ENCODE measurements at regions not wholly inside any gene's neighbourhood (a gene's known extent, or its start where the extent isn't known, plus 50 kb on each side); places are given as distances from the start of the nearest gene placed in this dataset.

DNA sequence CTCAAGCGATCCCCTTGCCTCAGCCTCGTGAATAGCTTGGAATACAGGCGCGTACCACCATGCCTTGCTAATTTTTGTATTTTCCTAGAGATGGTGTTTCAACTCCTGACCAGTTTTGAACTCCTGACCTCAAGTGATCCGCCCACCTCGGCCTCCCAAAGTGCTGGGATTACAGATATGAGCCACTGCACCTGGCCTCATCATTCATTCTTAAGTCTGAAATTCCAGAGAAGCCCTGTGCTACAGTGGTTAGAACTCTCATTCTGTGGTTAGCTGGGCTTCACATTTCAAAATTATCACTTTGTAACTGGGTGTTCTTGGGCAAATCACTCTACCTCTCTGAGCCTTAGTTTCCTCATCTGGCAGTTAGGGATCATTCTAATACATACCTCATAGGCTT is 86.1 kb upstream of the POU3F1 start:
- Histone ChIP-seq H3K4me1 (ENCODE audit: control insufficient read depth, low read length) (peaks cover 9% of the 10 kb centered on the region), H3K9me3 (ENCODE audit: control insufficient read depth, insufficient read depth, low read length) (no peaks in the 10 kb centered on the region), H3K79me2 (ENCODE audit: control insufficient read depth, low read length) (no peaks in the 10 kb centered on the region), H4K20me1 (ENCODE audit: control insufficient read depth, insufficient read depth, low read depth, low read length) (no peaks in the 10 kb centered on the region; the same call in 1 of the 2 replicates), H3K36me3 (ENCODE audit: control insufficient read depth, low read length) (no peaks in the 10 kb centered on the region), H3K4me2 (ENCODE audit: low read length) (no peak overlapping the region), H3K27me3 (ENCODE audit: control insufficient read depth, low read length) (peaks cover 47% of the 10 kb centered on the region), H3K4me3 (ENCODE audit: low read length) (no peak overlapping the region), H3K27ac (ENCODE audit: low read depth, low read length) (no peak overlapping the region), H3F3A (ENCODE audit: control insufficient read depth, insufficient read depth) (no peaks in the 10 kb centered on the region), H3K9me2 (replicated peaks; ENCODE audit: control insufficient read depth, low read length) (no peaks in the 10 kb centered on the region)
- no peak for TF ChIP-seq EZH2phosphoT487 (IDR thresholded peaks at IDR 0.05; ENCODE audit: borderline replicate concordance, low read length)
- TF ChIP-seq, protein P1, sequence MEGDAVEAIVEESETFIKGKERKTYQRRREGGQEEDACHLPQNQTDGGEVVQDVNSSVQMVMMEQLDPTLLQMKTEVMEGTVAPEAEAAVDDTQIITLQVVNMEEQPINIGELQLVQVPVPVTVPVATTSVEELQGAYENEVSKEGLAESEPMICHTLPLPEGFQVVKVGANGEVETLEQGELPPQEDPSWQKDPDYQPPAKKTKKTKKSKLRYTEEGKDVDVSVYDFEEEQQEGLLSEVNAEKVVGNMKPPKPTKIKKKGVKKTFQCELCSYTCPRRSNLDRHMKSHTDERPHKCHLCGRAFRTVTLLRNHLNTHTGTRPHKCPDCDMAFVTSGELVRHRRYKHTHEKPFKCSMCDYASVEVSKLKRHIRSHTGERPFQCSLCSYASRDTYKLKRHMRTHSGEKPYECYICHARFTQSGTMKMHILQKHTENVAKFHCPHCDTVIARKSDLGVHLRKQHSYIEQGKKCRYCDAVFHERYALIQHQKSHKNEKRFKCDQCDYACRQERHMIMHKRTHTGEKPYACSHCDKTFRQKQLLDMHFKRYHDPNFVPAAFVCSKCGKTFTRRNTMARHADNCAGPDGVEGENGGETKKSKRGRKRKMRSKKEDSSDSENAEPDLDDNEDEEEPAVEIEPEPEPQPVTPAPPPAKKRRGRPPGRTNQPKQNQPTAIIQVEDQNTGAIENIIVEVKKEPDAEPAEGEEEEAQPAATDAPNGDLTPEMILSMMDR (IDR thresholded peaks at IDR 0.05; ENCODE audit: low read depth, low read length, poor library complexity, severe bottlenecking), result no peak

DNA sequence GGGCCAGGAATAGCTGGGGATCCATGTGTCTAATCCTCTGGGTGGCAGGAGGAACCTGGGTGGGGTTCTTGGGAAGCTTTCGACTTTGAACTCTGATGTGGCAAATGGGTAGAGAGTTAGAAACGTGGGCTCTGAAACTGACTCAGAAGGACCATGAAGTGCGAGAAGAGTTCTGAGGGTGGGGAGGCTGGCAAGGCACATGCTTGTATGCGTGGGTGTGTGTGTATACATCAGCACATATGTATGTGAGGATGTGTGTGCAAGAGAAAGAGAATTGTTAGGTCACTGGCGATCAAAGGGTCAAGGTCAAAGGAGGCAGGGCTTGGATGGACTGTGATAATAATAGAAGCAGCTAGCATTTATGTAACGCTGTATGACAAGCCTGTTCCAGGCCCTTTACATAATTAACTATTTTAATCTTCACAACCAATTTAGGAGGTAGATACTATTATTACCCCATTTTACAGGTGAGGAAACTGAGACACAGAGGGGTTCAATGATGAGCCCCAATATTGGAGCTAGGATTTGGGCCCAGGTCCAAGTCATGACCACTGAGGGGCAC is 84.5 kb upstream of the POU3F1 start:
- peaks cover 33% of the 10 kb centered on the region for H3K27me3 ChIP-seq (ENCODE audit: control insufficient read depth, low read length)
- H3K4me1 ChIP-seq (ENCODE audit: control insufficient read depth, low read length), result no peaks in the 10 kb centered on the region
- H3K9me2 ChIP-seq (replicated peaks; ENCODE audit: control insufficient read depth, low read length), result no peaks in the 10 kb centered on the region
- H3F3A ChIP-seq (ENCODE audit: control insufficient read depth, insufficient read depth), result no peaks in the 10 kb centered on the region
- H3K79me2 ChIP-seq (ENCODE audit: control insufficient read depth, low read length), result no peaks in the 10 kb centered on the region
- H3K9me3 ChIP-seq (ENCODE audit: control insufficient read depth, insufficient read depth, low read length), result no peaks in the 10 kb centered on the region
- no peaks in the 10 kb centered on the region; the same call in 1 of the 2 replicates for H4K20me1 ChIP-seq (ENCODE audit: control insufficient read depth, insufficient read depth, low read depth, low read length)
- no peak overlapping the region for H3K4me3 ChIP-seq (ENCODE audit: low read length)
- H3K27ac ChIP-seq (ENCODE audit: low read depth, low read length), result no peak overlapping the region
- no peaks in the 10 kb centered on the region for H3K36me3 ChIP-seq (ENCODE audit: control insufficient read depth, low read length)
- no peak overlapping the region for H3K4me2 ChIP-seq (ENCODE audit: low read length)
- TF ChIP-seq, protein P1 (IDR thresholded peaks at IDR 0.05; ENCODE audit: low read depth, low read length, poor library complexity, severe bottlenecking), result no peak
- no peak for TF ChIP-seq EZH2phosphoT487 (IDR thresholded peaks at IDR 0.05; ENCODE audit: borderline replicate concordance, low read length)

DNA sequence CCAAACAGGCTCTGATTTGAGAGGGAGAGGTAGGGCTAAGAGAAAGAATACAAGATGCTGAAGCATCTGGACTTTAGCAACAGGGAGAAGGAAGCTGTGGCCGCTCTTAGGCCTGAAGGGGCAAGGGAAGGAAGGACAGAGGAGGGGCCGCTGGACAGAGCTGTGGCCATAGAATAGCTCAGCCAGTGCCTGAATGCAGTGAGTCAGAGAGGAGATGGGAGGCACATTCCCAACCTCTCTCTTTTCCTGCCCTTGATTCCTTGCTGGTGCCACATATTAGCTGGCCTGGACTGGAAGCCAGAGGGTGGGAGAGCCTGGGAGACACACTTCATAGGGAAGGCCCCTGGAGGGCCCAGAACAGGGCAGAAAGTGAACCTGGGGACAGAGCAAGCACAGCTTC is 83.4 kb upstream of the POU3F1 start:
- no peaks in the 10 kb centered on the region for H3K9me3 ChIP-seq (ENCODE audit: control insufficient read depth, insufficient read depth, low read length)
- no peak overlapping the region for H3K27ac ChIP-seq (ENCODE audit: low read depth, low read length)
- no peak overlapping the region for H3K4me2 ChIP-seq (ENCODE audit: low read length)
- H3K9me2 ChIP-seq (replicated peaks; ENCODE audit: control insufficient read depth, low read length), result no peaks in the 10 kb centered on the region
- no peaks in the 10 kb centered on the region for H3K4me1 ChIP-seq (ENCODE audit: control insufficient read depth, low read length)
- H3F3A ChIP-seq (ENCODE audit: control insufficient read depth, insufficient read depth), result no peaks in the 10 kb centered on the region
- no peak for TF ChIP-seq EZH2phosphoT487 (IDR thresholded peaks at IDR 0.05; ENCODE audit: borderline replicate concordance, low read length)
- TF ChIP-seq, protein P1 (IDR thresholded peaks at IDR 0.05; ENCODE audit: low read depth, low read length, poor library complexity, severe bottlenecking), result no peak
- no peaks in the 10 kb centered on the region; the same call in 1 of the 2 replicates for H4K20me1 ChIP-seq (ENCODE audit: control insufficient read depth, insufficient read depth, low read depth, low read length)
- no peak overlapping the region for H3K4me3 ChIP-seq (ENCODE audit: low read length)
- H3K79me2 ChIP-seq (ENCODE audit: control insufficient read depth, low read length), result no peaks in the 10 kb centered on the region
- no peaks in the 10 kb centered on the region for H3K36me3 ChIP-seq (ENCODE audit: control insufficient read depth, low read length)
- H3K27me3 ChIP-seq (ENCODE audit: control insufficient read depth, low read length), result peaks cover 22% of the 10 kb centered on the region

Data from DOHH2 (cell line).